ENCODE measurements at regions not wholly inside any gene's neighbourhood (a gene's known extent, or its start where the extent isn't known, plus 50 kb on each side); places are given as distances from the start of the nearest gene placed in this dataset.

DNA sequence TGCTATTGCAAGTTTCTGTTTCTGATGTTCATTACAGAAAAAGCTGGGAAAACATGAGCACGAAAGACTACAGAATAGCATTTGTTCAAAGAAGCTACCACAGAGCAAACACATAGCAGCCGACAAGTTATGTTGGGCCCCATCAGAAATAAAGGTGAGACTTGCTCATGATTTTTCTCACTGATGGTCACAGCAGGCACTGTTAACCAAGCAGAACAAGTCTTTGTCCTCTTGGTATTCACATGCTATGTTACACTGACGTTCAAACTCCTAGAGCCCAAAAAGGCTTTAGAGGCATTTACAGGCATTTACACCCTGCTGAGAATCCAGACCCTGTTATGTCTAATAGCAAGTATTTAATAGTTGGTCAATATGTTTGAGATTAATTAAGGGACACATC, 235.0 kb upstream of the HNMT start:
- DNase-seq: no peak

DNA sequence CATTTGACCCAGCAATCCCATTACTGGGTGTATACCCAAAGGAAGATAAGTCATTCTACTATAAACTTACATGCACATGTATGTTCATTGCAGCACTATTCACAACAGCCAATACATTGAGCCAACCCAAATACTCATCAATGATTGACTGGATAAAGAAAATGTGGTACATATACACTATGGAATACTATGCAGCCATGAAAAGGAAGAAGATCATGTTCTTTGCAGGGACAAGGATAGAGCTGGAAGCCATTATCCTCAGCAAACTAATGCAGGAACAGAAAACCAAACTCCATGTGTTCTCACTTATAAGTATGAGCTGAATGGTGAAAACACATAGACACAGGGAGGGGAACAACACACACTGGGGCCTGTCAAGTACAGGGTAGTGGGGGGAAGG, 226.7 kb upstream of the HNMT start:
- no peak for DNase-seq

DNA sequence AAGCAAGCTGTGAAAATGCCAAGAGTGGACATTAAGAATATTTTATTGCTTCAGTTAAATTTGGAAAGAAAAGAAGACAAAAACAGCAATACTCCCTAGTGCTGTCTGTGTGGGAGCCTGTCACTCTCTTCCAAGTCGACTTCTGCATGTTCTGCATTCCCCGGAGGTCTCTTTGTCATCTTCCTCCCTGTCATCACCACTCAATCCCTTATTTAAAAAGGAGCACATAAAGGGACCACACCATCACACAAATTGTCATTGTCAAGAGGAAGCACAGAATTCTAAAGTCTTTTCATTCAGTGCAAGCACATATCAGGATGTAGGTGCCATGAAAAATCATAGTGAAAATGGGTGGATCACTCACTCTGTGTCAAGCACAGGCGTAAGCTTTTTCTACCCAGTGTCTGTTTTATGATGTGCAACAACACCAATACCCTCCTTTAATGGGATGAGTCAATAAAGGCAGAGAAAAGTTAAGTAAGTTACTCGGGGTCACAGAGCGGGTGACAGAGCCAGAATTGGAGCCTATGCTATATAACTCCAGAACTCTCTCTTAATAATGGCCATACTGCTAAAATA, 222.4 kb upstream of the HNMT start:
- no peak for DNase-seq

DNA sequence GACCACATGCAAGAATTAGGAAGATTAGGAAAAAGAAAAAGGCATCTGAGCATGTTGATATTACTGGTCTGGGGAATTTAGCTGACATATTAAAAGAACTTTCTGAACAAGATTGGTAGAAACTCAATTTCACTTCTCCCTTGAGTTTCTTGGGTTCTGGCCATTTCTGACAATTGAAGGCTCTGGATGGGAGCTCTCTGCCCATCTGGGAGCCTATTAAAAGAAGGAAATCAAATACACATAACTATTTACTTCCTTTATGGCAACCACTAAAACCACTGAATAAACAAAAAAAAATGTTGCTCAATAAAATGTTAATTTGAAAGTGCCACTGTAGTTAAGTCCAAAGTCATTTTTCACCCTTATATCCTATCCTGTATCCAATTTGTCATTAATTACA, 216.8 kb upstream of the HNMT start:
- DNase-seq: no peak

DNA sequence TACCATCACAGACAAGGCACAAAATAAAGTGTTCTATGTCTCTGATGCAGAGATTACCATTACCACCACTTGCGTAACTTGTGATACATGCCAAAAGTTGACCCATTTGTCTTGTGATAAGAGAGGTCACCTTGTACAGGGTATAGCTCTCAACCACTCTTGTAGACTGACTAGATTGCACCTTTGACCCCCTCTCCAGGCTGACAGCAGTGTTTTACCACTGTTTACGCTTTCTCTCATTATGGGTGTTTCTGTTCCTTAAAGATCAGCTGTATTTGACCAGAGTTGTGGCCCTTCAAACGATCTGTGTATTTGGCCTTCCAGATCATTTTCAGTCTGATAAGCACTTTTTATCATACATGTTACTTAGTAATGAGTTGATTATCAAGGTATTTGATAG, 215.7 kb upstream of the HNMT start:
- DNase-seq: no peak

DNA sequence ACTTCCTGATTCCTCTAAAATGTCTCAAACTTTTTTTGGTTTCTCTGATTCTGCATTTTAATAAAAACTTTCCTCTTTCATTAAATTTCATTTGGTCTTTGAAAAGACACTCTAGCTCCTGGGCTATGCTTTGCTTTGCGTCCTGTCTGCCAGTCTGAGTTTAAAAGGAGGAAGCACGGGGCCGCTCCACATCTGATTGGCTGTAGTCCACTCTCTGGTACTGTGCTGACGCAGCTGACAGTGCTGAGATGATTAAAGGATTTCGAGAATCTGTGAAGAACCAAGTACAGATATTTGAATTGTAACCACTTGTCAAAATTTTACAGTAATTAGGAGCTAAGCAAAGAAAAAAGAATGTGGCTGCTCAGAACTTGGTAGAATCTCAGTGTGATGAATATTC, 199.6 kb upstream of the HNMT start:
- no peak for DNase-seq

DNA sequence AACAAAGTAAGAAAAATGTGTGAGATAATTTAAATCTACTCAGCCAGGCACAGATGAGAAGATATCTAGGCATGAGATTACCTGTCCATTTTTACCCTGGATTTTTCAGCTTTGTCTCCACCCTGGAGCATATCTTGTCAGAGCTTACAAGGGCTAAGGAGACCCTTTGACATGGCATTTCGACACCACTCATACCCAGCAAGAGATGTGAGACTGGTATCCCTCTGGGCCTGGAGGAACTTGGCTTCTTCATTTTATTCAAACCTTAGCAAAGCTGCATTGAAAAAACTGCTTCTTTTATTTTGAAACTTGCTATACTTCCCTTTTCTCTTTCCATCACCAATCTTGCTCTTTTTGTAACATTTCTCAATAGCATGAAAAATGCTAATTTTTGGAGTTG, 194.9 kb upstream of the HNMT start:
- no peak for DNase-seq

DNA sequence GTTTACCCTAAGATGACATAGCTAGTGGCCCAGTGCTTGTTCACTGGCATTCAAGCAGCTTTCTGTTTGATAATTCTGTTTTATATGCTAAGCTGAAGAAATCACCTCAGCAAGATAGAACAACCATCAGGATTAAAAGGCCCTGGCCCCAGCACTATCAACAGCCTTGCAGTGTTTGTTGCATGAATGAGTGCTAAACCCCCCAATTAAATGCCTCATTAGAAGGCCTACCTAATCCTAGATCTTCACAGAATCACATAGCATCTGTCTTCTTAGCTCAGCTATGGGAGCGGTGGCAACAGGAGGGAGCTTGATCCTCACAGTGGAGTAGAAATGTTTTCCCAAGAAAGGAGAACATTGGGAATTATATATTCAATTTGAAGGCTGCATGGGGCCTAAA, 194.1 kb upstream of the HNMT start:
- DNase-seq: no peak

DNA sequence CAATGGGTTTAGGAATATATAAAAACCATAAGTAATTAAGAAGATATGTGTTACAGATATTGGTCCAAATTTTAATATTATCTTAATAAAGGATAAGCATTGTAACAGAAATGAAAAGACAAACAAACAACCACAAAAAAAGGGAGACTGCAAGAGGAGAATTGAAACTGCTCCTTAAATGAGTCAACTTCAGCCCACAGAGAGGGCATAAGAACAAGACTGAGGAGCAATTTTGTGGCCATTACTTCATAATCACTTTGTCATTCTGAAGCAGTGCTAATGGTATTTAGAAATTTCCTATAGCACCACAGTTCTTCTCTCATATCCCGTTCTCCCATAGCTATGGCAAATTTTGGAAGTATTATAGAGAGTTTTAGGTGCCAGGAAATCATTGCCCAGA, 193.2 kb upstream of the HNMT start:
- DNase-seq: no peak

DNA sequence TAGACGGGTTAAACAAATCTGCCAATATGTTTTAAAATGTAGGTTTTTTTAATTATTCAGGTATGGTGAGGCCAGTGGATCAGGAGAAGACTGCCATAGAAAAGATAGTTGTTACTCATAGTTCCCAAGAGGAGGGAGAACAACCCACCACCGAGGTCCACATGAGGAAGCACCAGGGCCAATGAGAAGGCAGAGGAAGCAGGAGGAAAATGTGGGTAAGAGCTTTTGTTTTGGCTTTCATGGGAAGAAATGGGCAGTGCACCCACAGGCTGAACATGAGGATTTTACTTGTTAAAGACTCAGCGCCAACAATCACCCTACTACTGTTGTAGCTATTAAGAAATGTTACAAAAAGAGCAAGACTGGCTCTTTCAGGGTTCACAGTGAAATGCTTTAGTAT, 191.8 kb upstream of the HNMT start:
- DNase-seq: no peak

DNA sequence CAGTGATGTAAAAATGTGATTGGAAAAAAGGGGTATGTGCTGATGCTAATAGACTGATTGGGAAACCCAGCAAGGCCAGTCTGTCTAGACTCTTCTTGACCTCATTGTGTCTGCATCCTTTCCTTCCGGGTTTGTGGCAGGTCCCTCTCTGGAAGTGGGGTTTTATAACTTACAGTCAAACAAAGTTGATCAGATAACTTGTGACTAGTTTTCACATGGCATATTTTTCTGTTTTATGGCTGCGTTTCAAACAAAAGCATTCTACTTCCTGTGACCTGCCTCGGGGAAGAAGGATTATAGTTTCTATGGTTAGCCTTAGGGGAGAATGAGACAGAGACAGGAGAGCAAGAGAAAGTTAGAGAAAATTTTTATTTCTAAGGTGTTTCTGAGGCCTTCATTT, 188.7 kb upstream of the HNMT start:
- no peak for DNase-seq

DNA sequence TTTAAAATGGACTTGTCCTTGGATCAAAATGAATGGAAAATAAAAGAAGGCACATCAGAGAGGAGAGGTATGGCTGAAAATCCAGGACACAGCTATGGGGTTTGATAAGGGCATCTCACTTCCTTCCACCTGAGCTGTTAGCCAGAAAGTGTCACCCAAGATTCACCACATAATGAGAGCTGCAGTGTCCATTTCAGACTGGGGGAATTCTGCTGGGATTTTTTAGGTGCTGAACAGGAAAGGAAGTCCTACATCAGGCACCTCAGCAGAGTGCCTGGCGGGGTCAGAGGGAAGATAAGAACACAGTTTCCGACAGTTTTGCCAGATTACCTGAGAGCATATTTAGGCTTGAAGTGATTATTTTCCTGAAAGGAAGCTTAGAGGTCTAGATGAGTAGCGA, 187.6 kb upstream of the HNMT start:
- DNase-seq: no peak

DNA sequence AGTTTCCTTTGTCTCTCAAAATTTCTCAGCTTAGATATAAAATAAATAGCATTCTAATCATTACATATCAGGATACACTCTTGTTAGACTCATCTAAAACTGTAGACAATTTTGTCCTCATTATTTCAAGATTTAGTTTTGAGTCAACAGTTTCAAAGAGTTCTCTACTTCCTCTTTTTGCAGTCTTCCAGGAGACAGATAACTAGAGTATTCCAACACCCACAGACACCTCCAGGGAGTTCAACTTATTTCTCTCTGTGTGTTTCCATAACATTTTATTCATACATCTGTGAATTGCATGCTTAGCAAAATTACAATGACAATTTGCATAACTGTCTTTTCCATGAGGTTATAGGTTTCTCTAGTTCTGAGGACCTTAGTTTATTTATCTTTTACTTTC, 166.6 kb upstream of the HNMT start:
- DNase-seq: no peak

DNA sequence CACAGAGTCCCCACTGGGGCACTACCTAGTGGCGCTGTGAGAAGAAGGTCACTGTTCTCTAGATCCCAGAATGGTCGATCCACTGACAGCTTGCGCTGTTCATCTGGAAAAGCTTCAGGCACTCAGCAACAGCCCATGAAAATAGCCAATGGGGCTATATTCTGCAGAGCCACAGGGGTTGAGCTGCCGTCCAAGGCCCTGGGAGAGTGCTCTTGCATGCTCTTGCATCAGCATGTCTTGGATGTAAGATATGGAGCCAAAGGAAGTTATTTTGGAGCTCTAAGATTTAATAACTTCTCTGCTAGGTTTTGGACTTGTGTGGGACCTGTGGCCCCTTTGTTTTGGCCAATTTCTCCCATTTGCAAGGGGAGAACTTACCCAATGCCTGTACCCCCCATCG, 164.7 kb upstream of the HNMT start:
- no peak for DNase-seq

DNA sequence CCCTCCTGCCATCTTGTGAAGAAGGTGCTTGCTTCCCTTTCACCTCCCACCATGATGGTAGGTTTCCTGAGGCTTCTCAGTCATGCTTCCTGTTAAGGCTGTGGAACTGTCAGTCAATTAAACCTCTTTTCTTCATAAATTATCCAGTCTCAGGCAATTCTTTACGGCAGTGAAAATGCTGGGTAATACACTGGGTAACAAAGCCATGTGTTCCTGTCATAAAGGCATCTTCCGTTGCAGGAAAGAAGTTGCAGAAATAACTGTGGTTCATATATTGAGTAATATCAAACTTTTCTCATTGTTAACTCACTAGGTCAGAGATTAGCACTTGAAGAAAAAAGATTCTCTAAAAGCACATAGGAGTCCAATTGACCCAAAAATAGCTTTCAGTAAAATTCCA, 163.9 kb upstream of the HNMT start:
- no peak for DNase-seq

DNA sequence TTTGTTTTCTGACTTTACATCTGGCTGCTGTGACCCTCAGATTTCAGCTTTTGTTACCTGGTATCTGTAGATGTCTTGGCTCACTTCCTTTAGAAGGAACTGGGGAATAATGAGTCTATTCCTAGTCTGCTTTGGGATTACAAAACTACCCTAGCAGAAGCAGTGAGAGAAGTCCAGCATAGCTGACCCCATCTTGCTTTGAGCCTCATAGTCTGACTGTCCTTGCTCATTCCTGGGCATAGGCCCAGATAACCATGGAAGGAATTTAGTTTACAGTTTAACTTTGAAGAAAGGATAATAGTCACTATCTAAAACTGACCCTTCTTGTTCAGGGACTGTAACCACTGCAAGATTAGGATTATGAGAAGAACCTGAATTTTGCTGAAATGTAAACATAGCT, 163.0 kb upstream of the HNMT start:
- DNase-seq: no peak

DNA sequence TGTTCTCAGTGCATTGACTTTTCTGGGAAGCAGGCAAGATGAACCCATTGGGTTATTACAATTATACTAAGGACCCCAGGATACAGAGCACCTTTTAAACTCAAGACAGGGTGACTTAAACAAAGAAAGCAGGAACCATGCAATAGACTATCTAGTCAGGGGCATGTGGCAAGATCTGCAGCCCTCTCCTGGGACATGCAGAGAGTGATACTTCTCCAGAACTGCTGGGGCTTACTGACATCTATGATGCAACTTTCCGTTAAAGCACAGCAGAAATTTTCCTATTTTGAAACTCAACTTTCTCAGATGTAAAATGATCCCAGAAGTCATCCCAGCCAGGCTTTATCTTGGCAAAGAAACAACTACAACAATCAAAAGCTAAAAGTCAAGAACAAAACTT, 162.2 kb upstream of the HNMT start:
- no peak for DNase-seq

DNA sequence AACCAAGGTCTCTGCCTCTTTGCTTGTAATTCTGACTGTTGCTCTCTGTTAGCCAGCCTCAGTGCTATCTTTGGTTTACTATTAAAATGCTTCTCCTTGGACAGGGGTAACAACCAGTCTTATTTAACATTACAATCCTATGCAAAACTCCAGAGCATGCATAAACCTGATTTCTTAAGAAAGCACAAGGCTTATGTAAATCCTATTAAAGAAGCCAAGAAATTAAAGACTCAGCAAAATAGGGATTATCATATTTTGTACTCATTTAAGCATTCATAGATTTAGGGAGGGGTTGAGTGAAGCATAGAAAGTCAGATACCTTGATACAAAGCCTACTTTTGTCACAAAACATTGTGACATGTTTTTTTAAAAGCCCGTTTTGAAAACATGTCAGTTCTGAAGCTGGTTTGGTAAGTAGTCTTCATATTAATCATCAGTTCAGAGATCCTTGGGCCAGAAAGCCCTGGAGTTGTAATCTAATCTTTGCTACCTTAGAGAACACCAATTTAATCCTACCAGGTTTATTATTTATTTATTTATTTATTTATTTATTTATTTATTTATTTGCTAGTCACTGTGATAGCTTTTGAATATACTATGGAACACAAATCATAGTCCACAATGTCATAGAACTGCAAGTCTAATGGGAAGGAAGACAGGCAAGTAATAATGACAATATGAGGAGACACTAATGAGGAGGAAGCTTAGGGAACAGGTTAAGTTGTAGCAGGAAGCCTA, 158.0 kb upstream of the HNMT start:
- no peak for DNase-seq

DNA sequence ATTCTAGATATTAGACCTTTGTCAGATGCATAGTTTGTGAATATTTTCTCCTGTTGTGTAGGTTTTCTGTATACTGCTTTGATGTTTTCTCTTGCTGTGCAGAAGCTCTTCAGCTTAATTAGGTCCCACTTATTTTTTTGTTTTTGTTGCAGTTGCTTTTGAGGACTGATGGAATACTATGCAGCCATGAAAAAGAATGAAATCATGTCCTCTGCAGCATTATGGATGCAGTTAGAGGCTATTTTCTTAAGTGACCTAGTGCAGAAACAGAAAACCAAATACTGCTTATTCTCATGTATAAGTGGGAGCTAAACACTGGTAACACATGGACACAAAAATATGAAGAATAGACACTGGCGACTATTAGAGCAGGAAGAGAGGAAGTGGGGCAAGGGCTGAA, 155.0 kb upstream of the HNMT start:
- no peak for DNase-seq

DNA sequence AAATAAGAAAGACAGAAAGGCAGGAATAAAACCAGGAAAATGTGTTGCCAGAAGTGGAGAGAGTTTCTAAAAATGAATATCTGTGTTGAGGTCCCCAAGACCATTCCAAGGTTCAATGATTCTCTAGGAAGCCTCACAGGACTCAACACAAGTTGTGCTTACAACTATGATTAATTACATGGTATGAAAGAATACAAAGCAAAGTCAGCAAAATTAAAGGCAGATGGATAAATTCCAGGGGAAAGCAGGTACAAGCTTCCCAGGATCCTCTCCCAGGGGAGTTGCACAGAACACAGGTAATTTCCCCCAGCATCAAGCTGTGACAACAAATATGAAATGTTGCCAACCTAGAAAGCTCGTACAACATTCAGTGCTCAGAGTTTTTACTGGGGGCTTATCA, 154.4 kb upstream of the HNMT start:
- no peak for DNase-seq

DNA sequence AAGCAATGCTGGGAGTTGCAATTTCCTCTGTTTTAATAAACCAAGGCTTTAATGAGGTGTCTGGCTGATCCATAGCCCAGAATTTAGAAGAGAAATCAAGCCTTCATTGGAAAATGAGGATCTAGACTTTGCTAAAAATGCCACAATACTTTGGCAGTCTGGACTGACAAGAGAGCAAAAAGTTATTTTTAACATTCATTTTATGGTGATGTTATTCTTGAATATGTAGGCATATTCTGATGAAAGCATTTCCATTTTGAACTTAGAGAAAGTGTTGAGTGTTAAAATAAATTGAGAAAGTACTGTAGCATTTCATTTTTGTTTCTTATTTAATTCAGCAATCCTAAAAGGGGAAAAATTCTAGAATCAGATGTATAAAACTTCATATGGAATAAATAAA, 151.8 kb upstream of the HNMT start:
- no peak for DNase-seq

DNA sequence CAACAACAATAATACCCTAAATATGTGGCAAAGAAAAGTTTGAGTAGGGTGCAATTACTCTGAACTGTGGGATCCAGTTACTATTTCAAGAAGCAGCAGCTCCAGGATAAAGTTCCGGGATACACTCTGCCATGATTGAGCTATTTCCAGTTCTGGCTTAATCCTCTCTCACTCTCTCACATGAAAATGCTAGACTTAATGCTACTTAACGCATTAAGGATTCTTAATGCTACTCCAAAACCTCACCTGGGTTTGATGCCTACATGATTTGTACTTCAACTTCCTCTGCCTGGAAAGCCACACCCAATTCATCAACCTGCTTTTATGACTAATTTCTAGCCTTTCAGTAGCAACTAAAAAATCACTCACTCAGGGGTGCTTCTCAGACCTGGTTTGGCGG, 151.1 kb upstream of the HNMT start:
- DNase-seq: no peak

DNA sequence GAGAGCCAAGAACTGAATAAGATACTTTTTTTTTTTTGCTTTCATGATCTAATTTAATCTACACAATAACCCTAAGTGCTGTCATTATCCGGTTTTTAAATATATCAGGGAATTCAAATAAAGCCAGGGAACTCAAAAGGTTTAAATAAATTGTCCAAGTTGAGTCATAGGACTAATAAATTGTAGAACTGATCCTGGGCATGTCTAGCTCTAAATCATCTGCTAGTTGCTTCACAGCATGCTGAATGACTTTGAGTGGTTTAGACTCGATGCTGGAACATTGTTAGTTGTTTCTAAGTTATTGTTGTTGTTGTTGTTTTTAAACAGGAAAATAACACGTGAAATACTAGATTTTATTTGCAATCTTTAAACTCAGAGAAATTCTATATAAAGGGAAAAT, 147.2 kb upstream of the HNMT start:
- no peak for DNase-seq

DNA sequence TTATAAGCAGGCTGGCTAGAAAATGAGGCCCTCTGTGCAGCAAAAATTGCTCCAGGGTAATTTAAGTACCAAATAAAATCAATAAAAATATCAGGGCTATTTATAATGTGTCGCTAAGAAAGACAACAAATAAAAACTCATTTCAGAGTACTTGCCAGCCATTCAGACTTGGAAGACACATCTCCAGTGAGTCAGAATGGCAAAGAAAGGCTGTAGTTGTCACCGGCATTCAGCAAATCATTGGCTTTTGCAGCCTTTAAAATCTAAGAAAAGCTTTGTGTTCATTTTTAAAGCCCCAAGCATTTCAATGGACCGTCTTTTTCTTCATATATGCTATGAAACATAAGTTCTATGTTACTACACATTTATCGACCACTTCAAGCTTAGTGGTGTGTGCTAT, 141.1 kb upstream of the HNMT start:
- no peak for DNase-seq

DNA sequence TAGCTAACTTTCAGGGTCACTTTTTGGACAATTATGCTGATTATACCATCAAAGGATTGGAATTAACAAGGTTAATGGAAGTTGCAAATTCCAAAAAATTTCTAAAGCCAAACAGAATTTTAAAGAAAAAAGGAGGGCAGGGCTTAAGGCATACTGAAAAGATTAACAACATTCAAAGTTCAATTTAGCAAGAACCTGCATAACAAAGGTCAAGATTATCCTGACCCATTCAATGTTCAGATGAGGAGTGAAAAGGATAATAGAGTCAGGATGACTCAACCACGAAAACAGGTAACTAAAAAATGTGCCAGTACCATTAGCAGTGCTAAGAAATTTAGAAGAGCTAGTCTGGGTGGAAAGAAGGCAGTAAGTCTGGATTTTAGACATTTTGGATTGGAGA, 139.8 kb upstream of the HNMT start:
- no peak for DNase-seq
